Fibroblast of skin of abdomen (primary cell): ENCODE measurements at regions not wholly inside any gene's neighbourhood (a gene's known extent, or its start where the extent isn't known, plus 50 kb on each side); places are given as distances from the start of the nearest gene placed in this dataset.
A peak's percentile ranks its signal among the peaks of the same experiment; 100 is the strongest.

ENCODE experiments used
- DNase-seq: peaks from one replicate; pipeline ENCODE4 v3.0.0-alpha.2; 2013

GRCh38 chr1:57474137-57474750 is 50.4 kb upstream of the DAB1 start:
- peak; percentile 67 for DNase-seq
